Loucy (cell line): ENCODE measurements at regions not wholly inside any gene's neighbourhood (a gene's known extent, or its start where the extent isn't known, plus 50 kb on each side); places are given as distances from the start of the nearest gene placed in this dataset.

ENCODE experiments used
- H2AFZ ChIP-seq: fragments of 200-600 bp; sonication (generic); 2 replicates; pipeline ENCODE4 v1.6.0; 2016; ENCODE audit warnings: antibody characterized with exemption, mild to moderate bottlenecking, low read length, moderate library complexity
- H3F3A ChIP-seq: fragments of 200-600 bp; 2 replicates; pipeline ENCODE4 v1.6.0; 2016; ENCODE audit warnings: antibody characterized with exemption, low read depth, mild to moderate bottlenecking
- H3K27me3 ChIP-seq: fragments of 200-600 bp; sonication (generic); 2 replicates; pipeline ENCODE4 v1.6.1; 2014; ENCODE audit warnings: low read length, mild to moderate bottlenecking; ENCODE audit not compliant: insufficient read depth, poor library complexity, severe bottlenecking
- H3K36me3 ChIP-seq: fragments of 200-600 bp; sonication (generic); 2 replicates; pipeline ENCODE4 v1.6.1; 2016; ENCODE audit warnings: low read length; ENCODE audit not compliant: insufficient read depth
- H3K4me1 ChIP-seq: fragments of 200-600 bp; sonication (generic); 2 replicates; pipeline ENCODE4 v1.5.1; 2014; ENCODE audit warnings: low read length, mild to moderate bottlenecking; ENCODE audit not compliant: insufficient read depth, poor library complexity, severe bottlenecking
- H3K4me2 ChIP-seq: fragments of 200-600 bp; sonication (generic); 2 replicates; pipeline ENCODE4 v1.6.0; 2014; ENCODE audit warnings: antibody characterized with exemption, low read length, low read depth, mild to moderate bottlenecking; ENCODE audit not compliant: poor library complexity, severe bottlenecking
- H3K4me3 ChIP-seq: fragments of 200-600 bp; sonication (generic); 2 replicates; pipeline ENCODE4 v1.5.1; 2014; ENCODE audit warnings: low read length, mild to moderate bottlenecking, mixed read lengths; ENCODE audit not compliant: poor library complexity, severe bottlenecking
- H3K79me2 ChIP-seq: fragments of 200-600 bp; sonication (generic); 2 replicates; pipeline ENCODE4 v1.6.1; 2014; ENCODE audit warnings: low read length; ENCODE audit not compliant: insufficient read depth
- H3K9ac ChIP-seq: fragments of 200-600 bp; sonication (generic); 2 replicates; pipeline ENCODE4 v1.6.0; 2014; ENCODE audit warnings: mild to moderate bottlenecking, low read depth, low read length, moderate library complexity; ENCODE audit not compliant: poor library complexity, severe bottlenecking
- H3K9me2 ChIP-seq: fragments of 200-600 bp; sonication (generic); replicated peaks from 2 replicates; pipeline ENCODE4 v1.6.1; 2016; ENCODE audit warnings: low read depth, low read length, mixed read lengths
- H3K9me3 ChIP-seq: fragments of 200-600 bp; sonication (generic); 2 replicates; pipeline ENCODE4 v1.6.1; 2014; ENCODE audit warnings: mild to moderate bottlenecking, antibody characterized with exemption, low read length, low read depth; ENCODE audit not compliant: insufficient read depth
- H4K20me1 ChIP-seq: fragments of 200-600 bp; sonication (generic); 2 replicates; pipeline ENCODE4 v1.6.0; 2014; ENCODE audit warnings: antibody characterized with exemption, low read length, mild to moderate bottlenecking; ENCODE audit not compliant: insufficient read depth, poor library complexity, severe bottlenecking
- CTCF ChIP-seq: fragments of 200-600 bp; sonication (generic); conservative IDR thresholded peaks from 2 replicates; pipeline ENCODE4 v1.5.1; 2014; ENCODE audit warnings: mild to moderate bottlenecking, antibody characterized with exemption, low read length
- EZH2phosphoT487 ChIP-seq: fragments of 200-600 bp; IDR thresholded peaks from 2 replicates; pipeline ENCODE4 v1.6.1; 2018; ENCODE audit warnings: antibody characterized with exemption, mild to moderate bottlenecking, moderate library complexity, borderline replicate concordance

- no peak overlapping the region for H3K9ac ChIP-seq
- no peak overlapping the region for H3K4me3 ChIP-seq
- no peaks in the 10 kb centered on the region for H3K9me3 ChIP-seq
- TF ChIP-seq EZH2phosphoT487 (no peak), CTCF (no peak)
- H3K79me2 ChIP-seq: peaks cover 21% of the 10 kb centered on the region
- H3K36me3 ChIP-seq: no peaks in the 10 kb centered on the region
- H4K20me1 ChIP-seq: peaks cover 16% of the 10 kb centered on the region
- H3K27me3 ChIP-seq: peaks cover 29% of the 10 kb centered on the region
- no peak overlapping the region for H2AFZ ChIP-seq
- H3K4me2 ChIP-seq: no peak overlapping the region
- H3F3A ChIP-seq: no peaks in the 10 kb centered on the region
- H3K9me2 ChIP-seq: no peaks in the 10 kb centered on the region
- peaks cover 15% of the 10 kb centered on the region for H3K4me1 ChIP-seq
Observed at GRCh38 chr12:131477613-131478012, 233.3 kb upstream of the SFSWAP start.

GRCh38 chr12:131478468-131478867 lies 232.4 kb upstream of the SFSWAP start:
- Histone ChIP-seq H3K79me2 (peaks cover 12% of the 10 kb centered on the region), H3K27me3 (peaks cover 29% of the 10 kb centered on the region), H3K4me1 (peaks cover 6% of the 10 kb centered on the region), H3K9me2 (no peaks in the 10 kb centered on the region), H3K4me3 (no peak overlapping the region), H2AFZ (no peak overlapping the region), H3F3A (no peaks in the 10 kb centered on the region), H3K9ac (no peak overlapping the region), H4K20me1 (peaks cover 8% of the 10 kb centered on the region), H3K36me3 (no peaks in the 10 kb centered on the region), H3K9me3 (no peaks in the 10 kb centered on the region), H3K4me2 (no peak overlapping the region)
- TF ChIP-seq CTCF (no peak), EZH2phosphoT487 (no peak)

GRCh38 chr12:131482199-131482598 lies 228.7 kb upstream of the SFSWAP start:
- Histone ChIP-seq H4K20me1 (no peaks in the 10 kb centered on the region), H3K9ac (no peak overlapping the region), H3K36me3 (no peaks in the 10 kb centered on the region), H3K9me2 (no peaks in the 10 kb centered on the region), H3K4me1 (no peaks in the 10 kb centered on the region), H3K4me3 (no peak overlapping the region), H3K27me3 (peaks cover 32% of the 10 kb centered on the region), H3K9me3 (no peaks in the 10 kb centered on the region), H3K4me2 (no peak overlapping the region), H3K79me2 (no peaks in the 10 kb centered on the region), H2AFZ (no peak overlapping the region), H3F3A (no peaks in the 10 kb centered on the region)
- TF ChIP-seq EZH2phosphoT487 (no peak), CTCF (no peak)
